ENCODE measurements at regions not wholly inside any gene's neighbourhood (a gene's known extent, or its start where the extent isn't known, plus 50 kb on each side); places are given as distances from the start of the nearest gene placed in this dataset.

DNA sequence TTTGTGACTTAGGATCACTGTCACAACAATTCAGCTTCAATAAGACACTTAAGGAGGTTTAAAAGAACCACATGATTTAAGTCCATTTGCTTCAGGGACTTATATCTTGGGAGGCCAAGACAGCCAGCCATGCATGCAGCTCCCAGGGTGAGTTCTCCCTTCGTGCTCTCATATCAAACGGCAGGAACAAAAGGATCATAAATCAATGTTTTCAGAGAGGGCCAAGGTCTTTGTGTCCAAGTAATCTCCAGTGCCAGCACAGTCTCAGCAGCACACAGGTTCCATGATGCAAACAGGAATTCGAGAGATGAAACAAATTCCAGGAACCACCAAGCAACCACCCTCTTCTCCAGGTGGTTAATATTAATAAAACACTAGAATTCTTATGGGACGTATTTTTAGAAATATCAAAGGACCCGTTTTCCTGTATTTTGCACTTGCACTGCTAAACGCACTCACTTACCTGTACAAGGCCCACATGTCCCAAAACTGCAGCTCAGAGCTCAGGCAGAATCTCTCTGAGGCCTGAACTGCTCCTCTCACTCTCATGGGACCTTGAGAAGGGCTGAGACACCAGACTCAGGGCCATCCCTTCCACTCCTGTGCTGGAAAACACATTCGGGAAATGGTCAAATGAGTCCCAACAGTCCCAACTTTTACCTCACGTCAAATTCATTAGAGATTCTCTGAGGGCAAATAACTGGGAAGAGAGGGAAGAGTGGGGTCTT is 100.0 kb upstream of the RAB4A start:
- H4K20me1 ChIP-seq (ENCODE audit: insufficient read depth, low read length), result no peaks in the 10 kb centered on the region
- ATAC-seq (no peak), FAIRE-seq (no peak), DNase-seq (ENCODE audit: low spot score) (no peak)
- H3K9ac ChIP-seq (ENCODE audit: insufficient read depth, low read depth, low read length), result no peak overlapping the region; the same call in 1 of the 2 replicates
- POLR2A ChIA-PET, result no interaction called here
- no peak overlapping the region for H2AFZ ChIP-seq (ENCODE audit: low read length)
- no peak overlapping the region for H3K4me2 ChIP-seq (ENCODE audit: low read depth, low read length)
- no peak overlapping the region for H3K27ac ChIP-seq (ENCODE audit: extremely low read length, insufficient read depth, low read length)
- TF ChIP-seq ZSCAN12 (CRISPR knock-in tag; IDR thresholded peaks at IDR 0.05) (no peak), PHF20 (CRISPR knock-in tag; IDR thresholded peaks at IDR 0.05) (no peak), KLF6 (CRISPR knock-in tag; IDR thresholded peaks at IDR 0.05) (no peak), DR1 (CRISPR knock-in tag; IDR thresholded peaks at IDR 0.05) (no peak), KLF13 (CRISPR knock-in tag; IDR thresholded peaks at IDR 0.05) (no peak), ZSCAN30 (CRISPR knock-in tag; IDR thresholded peaks at IDR 0.05) (no peak), ZNF441 (CRISPR knock-in tag; IDR thresholded peaks at IDR 0.05; ENCODE audit: borderline replicate concordance) (no peak), ZNF530 (CRISPR knock-in tag; IDR thresholded peaks at IDR 0.05; ENCODE audit: low read depth) (no peak)
- TF ChIP-seq, protein P1, sequence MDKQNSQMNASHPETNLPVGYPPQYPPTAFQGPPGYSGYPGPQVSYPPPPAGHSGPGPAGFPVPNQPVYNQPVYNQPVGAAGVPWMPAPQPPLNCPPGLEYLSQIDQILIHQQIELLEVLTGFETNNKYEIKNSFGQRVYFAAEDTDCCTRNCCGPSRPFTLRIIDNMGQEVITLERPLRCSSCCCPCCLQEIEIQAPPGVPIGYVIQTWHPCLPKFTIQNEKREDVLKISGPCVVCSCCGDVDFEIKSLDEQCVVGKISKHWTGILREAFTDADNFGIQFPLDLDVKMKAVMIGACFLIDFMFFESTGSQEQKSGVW (CRISPR knock-in tag; IDR thresholded peaks at IDR 0.05; ENCODE audit: borderline replicate concordance), result no peak
- TF ChIP-seq, protein P2, sequence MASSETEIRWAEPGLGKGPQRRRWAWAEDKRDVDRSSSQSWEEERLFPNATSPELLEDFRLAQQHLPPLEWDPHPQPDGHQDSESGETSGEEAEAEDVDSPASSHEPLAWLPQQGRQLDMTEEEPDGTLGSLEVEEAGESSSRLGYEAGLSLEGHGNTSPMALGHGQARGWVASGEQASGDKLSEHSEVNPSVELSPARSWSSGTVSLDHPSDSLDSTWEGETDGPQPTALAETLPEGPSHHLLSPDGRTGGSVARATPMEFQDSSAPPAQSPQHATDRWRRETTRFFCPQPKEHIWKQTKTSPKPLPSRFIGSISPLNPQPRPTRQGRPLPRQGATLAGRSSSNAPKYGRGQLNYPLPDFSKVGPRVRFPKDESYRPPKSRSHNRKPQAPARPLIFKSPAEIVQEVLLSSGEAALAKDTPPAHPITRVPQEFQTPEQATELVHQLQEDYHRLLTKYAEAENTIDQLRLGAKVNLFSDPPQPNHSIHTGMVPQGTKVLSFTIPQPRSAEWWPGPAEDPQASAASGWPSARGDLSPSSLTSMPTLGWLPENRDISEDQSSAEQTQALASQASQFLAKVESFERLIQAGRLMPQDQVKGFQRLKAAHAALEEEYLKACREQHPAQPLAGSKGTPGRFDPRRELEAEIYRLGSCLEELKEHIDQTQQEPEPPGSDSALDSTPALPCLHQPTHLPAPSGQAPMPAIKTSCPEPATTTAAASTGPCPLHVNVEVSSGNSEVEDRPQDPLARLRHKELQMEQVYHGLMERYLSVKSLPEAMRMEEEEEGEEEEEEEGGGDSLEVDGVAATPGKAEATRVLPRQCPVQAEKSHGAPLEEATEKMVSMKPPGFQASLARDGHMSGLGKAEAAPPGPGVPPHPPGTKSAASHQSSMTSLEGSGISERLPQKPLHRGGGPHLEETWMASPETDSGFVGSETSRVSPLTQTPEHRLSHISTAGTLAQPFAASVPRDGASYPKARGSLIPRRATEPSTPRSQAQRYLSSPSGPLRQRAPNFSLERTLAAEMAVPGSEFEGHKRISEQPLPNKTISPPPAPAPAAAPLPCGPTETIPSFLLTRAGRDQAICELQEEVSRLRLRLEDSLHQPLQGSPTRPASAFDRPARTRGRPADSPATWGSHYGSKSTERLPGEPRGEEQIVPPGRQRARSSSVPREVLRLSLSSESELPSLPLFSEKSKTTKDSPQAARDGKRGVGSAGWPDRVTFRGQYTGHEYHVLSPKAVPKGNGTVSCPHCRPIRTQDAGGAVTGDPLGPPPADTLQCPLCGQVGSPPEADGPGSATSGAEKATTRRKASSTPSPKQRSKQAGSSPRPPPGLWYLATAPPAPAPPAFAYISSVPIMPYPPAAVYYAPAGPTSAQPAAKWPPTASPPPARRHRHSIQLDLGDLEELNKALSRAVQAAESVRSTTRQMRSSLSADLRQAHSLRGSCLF (CRISPR knock-in tag; IDR thresholded peaks at IDR 0.05; ENCODE audit: borderline replicate concordance), result no peak
- TF ChIP-seq, protein P3, sequence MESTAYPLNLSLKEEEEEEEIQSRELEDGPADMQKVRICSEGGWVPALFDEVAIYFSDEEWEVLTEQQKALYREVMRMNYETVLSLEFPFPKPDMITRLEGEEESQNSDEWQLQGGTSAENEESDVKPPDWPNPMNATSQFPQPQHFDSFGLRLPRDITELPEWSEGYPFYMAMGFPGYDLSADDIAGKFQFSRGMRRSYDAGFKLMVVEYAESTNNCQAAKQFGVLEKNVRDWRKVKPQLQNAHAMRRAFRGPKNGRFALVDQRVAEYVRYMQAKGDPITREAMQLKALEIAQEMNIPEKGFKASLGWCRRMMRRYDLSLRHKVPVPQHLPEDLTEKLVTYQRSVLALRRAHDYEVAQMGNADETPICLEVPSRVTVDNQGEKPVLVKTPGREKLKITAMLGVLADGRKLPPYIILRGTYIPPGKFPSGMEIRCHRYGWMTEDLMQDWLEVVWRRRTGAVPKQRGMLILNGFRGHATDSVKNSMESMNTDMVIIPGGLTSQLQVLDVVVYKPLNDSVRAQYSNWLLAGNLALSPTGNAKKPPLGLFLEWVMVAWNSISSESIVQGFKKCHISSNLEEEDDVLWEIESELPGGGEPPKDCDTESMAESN (CRISPR knock-in tag; conservative IDR thresholded peaks at IDR 0.05), result no peak
- no peaks in the 10 kb centered on the region for H3K9me3 ChIP-seq (ENCODE audit: low read length)
- CTCF ChIA-PET (ENCODE audit: low intra/inter-chr PET ratio, low total read pairs), result no interaction called here
- peaks cover 50% of the 10 kb centered on the region for H3K4me1 ChIP-seq (ENCODE audit: insufficient read depth, low read length)
- no peaks in the 10 kb centered on the region for H3K79me2 ChIP-seq (ENCODE audit: insufficient read depth, low read length)
- no peaks in the 10 kb centered on the region for H3K36me3 ChIP-seq (replicated peaks in 1 of 2; ENCODE audit: control insufficient read depth in 1 of 2, insufficient read depth in 2 of 2, low read length in 2 of 2)
- in situ Hi-C loops (cut with HindIII; ENCODE audit: extremely low pct_ligation_motif_present, low pct_unique_long_range_greater_than_20kb) (no loop called here), intact Hi-C loops (cut with micrococcal nuclease; ENCODE audit: unreplicated experiment) (no loop called here)
- BruUV-seq (replicated peaks), result no TSS peak
- WGBS (ENCODE audit: low lambda C conversion rate), result 44% methylated on average over 8 of the region's 8 CpGs
- H3K27me3 ChIP-seq (ENCODE audit: control insufficient read depth in 1 of 2, insufficient read depth in 2 of 2, low read length in 2 of 2), result peaks cover 0 to 3% of the 10 kb centered on the region in 2 experiments; a peak in 1 of 5 replicates
- H3K4me3 ChIP-seq (replicated peaks in 1 of 3; ENCODE audit: insufficient read depth in 1 of 3, low read depth in 2 of 3, low read length in 3 of 3), result no peak overlapping the region

Measured in HepG2 (cell line).